Colonic mucosa (tissue), 4 donors: ENCODE measurements at regions not wholly inside any gene's neighbourhood (a gene's known extent, or its start where the extent isn't known, plus 50 kb on each side); places are given as distances from the start of the nearest gene placed in this dataset.
"Not testable (repeated sequence)": the region's sequence is repeated elsewhere in the genome, so short reads cannot be mapped to it uniquely, and the experiment has no call there.

ENCODE experiments used
- DNase-seq: peaks from one replicate; pipeline ENCODE4 v3.0.0-alpha.2; 2020
- H3K27ac ChIP-seq: fragments of 200-600 bp; one replicate; pipeline ENCODE4 v1.8.0; 2021
- H3K27me3 ChIP-seq: fragments of 200-600 bp; one replicate; pipeline ENCODE4 v1.8.0; 2021
- H3K36me3 ChIP-seq: fragments of 200-600 bp; one replicate; pipeline ENCODE4 v1.8.0; 2021
- H3K4me1 ChIP-seq: fragments of 200-600 bp; one replicate; pipeline ENCODE4 v1.8.0; 2021; ENCODE audit warnings: mild to moderate bottlenecking
- H3K4me3 ChIP-seq: fragments of 200-600 bp; one replicate; pipeline ENCODE4 v1.8.0; 2021
- H3K9ac ChIP-seq, 2 donors: one replicate each; pipeline ENCODE4 v1.7.0; 2013; ENCODE audit warnings: control low read depth in 2 of 2, low read depth in 2 of 2, low read length in 2 of 2
- H3K9me3 ChIP-seq: fragments of 200-600 bp; one replicate; pipeline ENCODE4 v1.8.0; 2021
- CTCF ChIP-seq: fragments of 200-600 bp; IDR thresholded peaks from one replicate; pipeline ENCODE4 v1.8.0; 2022; ENCODE audit warnings: antibody characterized with exemption, mild to moderate bottlenecking
- intact Hi-C: fragments of 100-400 bp; cut with DNase I; formaldehyde crosslinking; loops from one replicate; pipeline ENCODE4 v1.14.1; 2022
- donor health status: healthy.
- donor health status: DM: no; HTN: no; CAD: no.
- donor health status: DM: no; HTN: no; CAD: no.

- H3K4me3 ChIP-seq, result no peak overlapping the region
- no peak for DNase-seq
- no peak overlapping the region for H3K27ac ChIP-seq
- no peaks in the 10 kb centered on the region for H3K36me3 ChIP-seq
- TF ChIP-seq CTCF, result no peak
- no peaks in the 10 kb centered on the region for H3K27me3 ChIP-seq
- H3K9me3 ChIP-seq, result no peaks in the 10 kb centered on the region
- H3K4me1 ChIP-seq, result no peaks in the 10 kb centered on the region
- intact Hi-C loops, result no loop called here
- no peak overlapping the region for H3K9ac ChIP-seq
These were observed 216.9 kb upstream of the BTBD3 start for GRCh38 chr20:11700831-11701230.

DNA sequence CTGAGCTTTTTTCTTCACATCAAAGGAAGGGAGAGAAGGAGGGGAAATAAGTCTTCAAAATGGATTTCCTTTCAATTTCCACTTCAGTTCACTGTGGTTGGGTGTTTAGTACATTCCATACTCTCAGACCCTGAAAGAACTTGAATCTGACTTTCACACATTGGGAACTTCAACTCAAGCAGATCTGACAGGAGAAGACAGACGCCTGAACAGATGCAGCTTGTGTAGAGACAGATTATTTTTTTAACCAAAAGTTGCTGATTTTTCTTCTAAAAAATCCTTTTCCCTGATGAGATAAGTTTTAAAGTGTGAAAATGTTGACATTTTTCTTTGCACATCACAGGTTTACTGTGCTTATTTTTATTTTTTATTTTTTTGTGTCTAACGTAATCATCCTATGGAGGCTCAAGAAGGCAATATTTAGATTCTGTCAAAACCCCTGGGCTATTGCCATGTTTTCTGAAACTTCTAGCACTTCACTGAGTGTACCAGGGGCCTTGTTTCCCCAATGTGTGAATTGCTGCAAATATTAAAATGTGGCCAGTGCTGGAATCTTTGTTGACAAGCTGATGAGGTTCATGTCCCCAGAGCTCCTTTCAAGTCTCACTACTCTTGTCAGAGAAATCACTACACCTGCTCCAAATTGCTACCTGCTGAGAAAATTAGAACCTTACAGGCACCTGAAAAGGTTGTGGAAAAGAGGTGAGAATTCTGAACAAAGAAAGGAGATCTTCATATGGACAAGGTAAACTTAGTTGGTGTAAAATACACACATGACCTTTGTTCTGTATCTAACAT lies 214.8 kb upstream of the BTBD3 start:
- H3K27ac ChIP-seq, result no peak overlapping the region
- no peak for DNase-seq
- H3K4me3 ChIP-seq, result no peak overlapping the region
- H3K9me3 ChIP-seq, result no peaks in the 10 kb centered on the region
- no peaks in the 10 kb centered on the region for H3K36me3 ChIP-seq
- no peak overlapping the region for H3K9ac ChIP-seq
- H3K27me3 ChIP-seq, result no peaks in the 10 kb centered on the region
- intact Hi-C loops, result no loop called here
- no peak for TF ChIP-seq CTCF
- no peaks in the 10 kb centered on the region for H3K4me1 ChIP-seq

DNA sequence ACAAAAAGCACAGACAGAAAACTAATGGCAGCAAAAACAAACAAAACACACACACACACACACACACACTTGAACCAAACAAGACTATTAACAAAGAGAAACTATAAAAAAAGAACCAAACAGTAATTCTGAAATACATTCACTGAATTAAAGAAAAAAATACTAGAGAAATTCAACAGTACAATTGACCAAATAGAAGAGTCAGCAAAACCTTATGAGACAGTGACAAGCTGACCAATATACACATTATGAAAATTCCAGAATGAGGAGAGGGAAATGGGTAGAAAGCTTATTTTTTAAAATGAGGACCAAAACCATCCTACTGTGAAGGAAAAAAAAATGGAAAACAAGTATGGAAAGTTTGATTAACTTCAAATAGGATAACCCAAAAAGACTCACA lies 212.2 kb upstream of the BTBD3 start:
- Histone ChIP-seq H3K36me3 (no peaks in the 10 kb centered on the region), H3K9me3 (no peaks in the 10 kb centered on the region), H3K27me3 (no peaks in the 10 kb centered on the region), H3K9ac (no peak overlapping the region), H3K4me3 (no peak overlapping the region), H3K4me1 (no peaks in the 10 kb centered on the region), H3K27ac (no peak overlapping the region)
- no peak for DNase-seq
- no peak for TF ChIP-seq CTCF
- intact Hi-C loops, result no loop called here

DNA sequence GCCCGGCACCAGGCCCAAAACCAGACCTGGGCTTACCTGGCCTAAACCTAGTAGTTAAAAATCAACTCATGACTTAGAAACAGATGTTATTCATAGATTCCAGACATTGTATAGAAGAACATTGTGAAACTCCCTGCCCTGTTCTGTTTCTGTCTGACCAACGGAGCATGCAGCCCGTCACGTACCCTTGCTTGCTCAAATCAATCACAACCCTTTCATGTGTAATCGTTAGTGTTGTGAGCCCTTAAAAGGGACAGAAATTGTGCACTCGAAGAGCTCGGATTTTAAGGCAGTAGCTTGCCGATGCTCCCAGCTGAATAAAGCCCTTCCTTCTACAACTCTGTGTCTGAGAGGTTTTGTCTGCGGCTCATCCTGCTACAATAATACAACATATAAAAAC lies 209.5 kb upstream of the BTBD3 start:
- H3K36me3 ChIP-seq, H3K9ac ChIP-seq, intact Hi-C loops, H3K9me3 ChIP-seq, H3K4me3 ChIP-seq, H3K27ac ChIP-seq, H3K27me3 ChIP-seq, H3K4me1 ChIP-seq, DNase-seq: not testable (repeated sequence)

- TF ChIP-seq CTCF, result no peak
These were observed 206.5 kb upstream of the BTBD3 start for GRCh38 chr20:11711214-11711613.

GRCh38 chr20:11712639-11713160 lies 205.0 kb upstream of the BTBD3 start:
- TF ChIP-seq CTCF, result no peak
- Histone ChIP-seq H3K36me3 (no peaks in the 10 kb centered on the region), H3K4me3 (no peak overlapping the region), H3K9ac (no peak overlapping the region), H3K27ac (no peak overlapping the region), H3K9me3 (no peaks in the 10 kb centered on the region), H3K27me3 (no peaks in the 10 kb centered on the region), H3K4me1 (no peaks in the 10 kb centered on the region)
- intact Hi-C loops, result no loop called here
- no peak for DNase-seq

More at GRCh38 chr20:11711214-11711613, 206.5 kb upstream of the BTBD3 start:
- no peaks in the 10 kb centered on the region for H3K9me3 ChIP-seq
- no peak overlapping the region for H3K27ac ChIP-seq
- no peak overlapping the region for H3K4me3 ChIP-seq
- no peaks in the 10 kb centered on the region for H3K27me3 ChIP-seq
- no peak overlapping the region for H3K9ac ChIP-seq
- no peaks in the 10 kb centered on the region for H3K36me3 ChIP-seq
- H3K4me1 ChIP-seq, result no peaks in the 10 kb centered on the region
- intact Hi-C loops, result no loop called here
- DNase-seq, result no peak
